ENCODE measurements at regions not wholly inside any gene's neighbourhood (a gene's known extent, or its start where the extent isn't known, plus 50 kb on each side); places are given as distances from the start of the nearest gene placed in this dataset.

DNA sequence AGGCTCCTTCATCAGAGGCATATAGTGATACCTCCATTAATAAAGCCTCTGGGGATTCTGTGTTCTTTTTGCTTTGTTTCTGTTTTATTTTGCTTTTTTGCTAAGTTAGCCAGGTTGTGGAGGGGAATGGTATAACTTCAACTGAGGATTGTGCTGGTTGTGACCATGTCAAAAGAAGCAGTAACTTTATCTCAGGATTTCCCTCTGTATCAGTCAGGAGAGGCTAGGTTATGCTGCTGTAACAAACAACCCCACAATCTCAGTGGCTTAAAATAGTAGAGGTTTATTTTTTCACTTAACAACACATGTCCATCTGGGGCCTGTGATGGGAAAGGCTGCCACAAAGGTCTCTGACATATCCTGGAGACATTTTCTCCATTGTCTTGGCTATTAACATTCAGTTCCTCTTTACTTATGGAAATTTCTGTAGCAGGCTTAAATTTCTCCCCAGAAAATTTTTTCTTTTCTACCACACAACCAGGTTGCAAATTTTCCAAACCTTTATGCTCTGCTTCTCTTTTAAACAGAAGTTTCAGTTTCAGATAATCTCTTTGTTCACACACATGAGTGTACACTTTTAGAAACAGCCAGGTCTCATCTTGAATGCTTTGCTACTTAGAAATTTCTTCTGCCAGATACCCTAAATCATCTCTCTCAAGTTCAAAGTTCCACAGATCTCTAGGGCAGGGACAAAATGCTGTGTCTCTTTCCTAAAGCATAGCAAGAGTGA lies 64.7 kb downstream of the UCHL1 start:
- H3K36me3 ChIP-seq (ENCODE audit: insufficient read depth in 1 of 2, low read depth in 1 of 2): no peaks in the 10 kb centered on the region
- H3K27me3 ChIP-seq (ENCODE audit: insufficient read depth in 3 of 3, low read length in 2 of 3): no peaks in the 10 kb centered on the region
- ATAC-seq (no peak), DNase-seq (no peak)
- no peak overlapping the region for H3K27ac ChIP-seq
- peaks cover 5% of the 10 kb centered on the region for H3K9me3 ChIP-seq
- TF ChIP-seq CTCF (IDR thresholded peaks at IDR 0.05): no peak
- no peak overlapping the region for H3K4me3 ChIP-seq
- H3K4me1 ChIP-seq: no peaks in the 10 kb centered on the region
- intact Hi-C loops (cut with DNase I): no loop called here

- WGBS, 3 donors: 90 to 95% (median 93%) methylated on average over 4 of the region's 4 CpGs
- Histone ChIP-seq H3K4me3 (no peak overlapping the region), H3K27ac (no peak overlapping the region), H3K9me3 (peaks cover 5% of the 10 kb centered on the region), H3K27me3 (ENCODE audit: insufficient read depth in 3 of 3, low read length in 2 of 3) (no peaks in the 10 kb centered on the region), H3K4me1 (no peaks in the 10 kb centered on the region), H3K36me3 (ENCODE audit: insufficient read depth in 1 of 2, low read depth in 1 of 2) (no peaks in the 10 kb centered on the region)
- ATAC-seq: no peak
- no peak for TF ChIP-seq CTCF (IDR thresholded peaks at IDR 0.05)
- DNase-seq: no peak
- intact Hi-C loops (cut with DNase I): no loop called here
Measured at GRCh38 chr4:41322617-41323016, 65.9 kb downstream of the UCHL1 start.

GRCh38 chr4:41323179-41323578 lies 66.5 kb downstream of the UCHL1 start:
- H3K36me3 ChIP-seq (ENCODE audit: insufficient read depth in 1 of 2, low read depth in 1 of 2): no peaks in the 10 kb centered on the region
- H3K4me1 ChIP-seq: no peaks in the 10 kb centered on the region
- no peak for TF ChIP-seq CTCF (IDR thresholded peaks at IDR 0.05)
- peaks cover 5% of the 10 kb centered on the region for H3K9me3 ChIP-seq
- no peak for DNase-seq
- ATAC-seq: no peak
- 96 to 100% (median 100%) methylated on average over 1 of the region's 1 CpG for WGBS, 3 donors
- intact Hi-C loops (cut with DNase I): no loop called here
- no peak overlapping the region for H3K27ac ChIP-seq
- no peak overlapping the region for H3K4me3 ChIP-seq
- H3K27me3 ChIP-seq (ENCODE audit: insufficient read depth in 3 of 3, low read length in 2 of 3): no peaks in the 10 kb centered on the region

DNA sequence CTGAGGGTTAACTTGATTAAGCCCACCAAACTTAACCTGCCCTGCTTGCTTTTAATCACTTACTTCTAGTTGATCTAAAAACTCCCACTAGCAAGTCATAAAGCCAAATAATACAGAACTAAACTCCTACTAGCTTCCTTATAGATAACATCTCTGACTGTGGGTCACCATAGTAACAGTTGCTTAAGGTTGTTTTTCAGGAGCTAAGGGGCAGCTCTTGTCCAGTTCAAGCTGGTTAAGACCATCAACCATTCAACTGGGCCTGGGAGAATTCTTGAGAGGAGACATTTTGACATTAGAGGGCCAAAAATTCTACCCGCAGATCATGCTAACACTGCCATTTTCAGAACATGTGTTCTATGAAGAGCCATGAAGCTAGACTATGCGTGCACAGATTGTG lies 67.0 kb downstream of the UCHL1 start:
- intact Hi-C loops (cut with DNase I): no loop called here
- DNase-seq (no peak), ATAC-seq (no peak)
- Histone ChIP-seq H3K36me3 (ENCODE audit: insufficient read depth in 1 of 2, low read depth in 1 of 2) (no peaks in the 10 kb centered on the region), H3K9me3 (peaks cover 5% of the 10 kb centered on the region), H3K27me3 (ENCODE audit: insufficient read depth in 3 of 3, low read length in 2 of 3) (no peaks in the 10 kb centered on the region), H3K27ac (no peak overlapping the region), H3K4me3 (no peak overlapping the region), H3K4me1 (no peaks in the 10 kb centered on the region)
- no peak for TF ChIP-seq CTCF (IDR thresholded peaks at IDR 0.05)
- 95 to 100% (median 97%) methylated on average over 2 of the region's 2 CpGs for WGBS, 3 donors

DNA sequence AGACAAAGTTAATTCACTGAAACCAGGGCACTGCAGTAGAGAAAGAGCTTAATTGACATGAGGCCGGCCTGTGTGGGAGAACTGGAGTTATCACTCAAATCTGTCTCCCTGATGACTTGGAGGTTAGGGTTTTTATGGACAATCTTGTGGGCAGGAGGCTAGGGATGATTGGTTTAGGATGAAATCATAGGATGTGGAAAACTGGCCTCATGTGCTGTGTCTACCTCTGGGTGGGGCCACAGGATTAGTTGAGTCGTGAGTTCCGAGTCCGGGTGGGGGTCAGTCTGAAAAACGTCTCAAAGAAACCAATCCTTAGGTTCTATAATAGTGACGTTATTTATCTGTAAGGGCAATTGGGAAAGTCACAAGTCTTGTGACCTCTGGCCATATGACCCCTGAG lies 68.1 kb downstream of the UCHL1 start:
- no peak overlapping the region for H3K27ac ChIP-seq
- no peak overlapping the region for H3K4me3 ChIP-seq
- 72 to 85% (median 78%) methylated on average over 6 of the region's 6 CpGs for WGBS, 3 donors
- no peaks in the 10 kb centered on the region for H3K4me1 ChIP-seq
- H3K27me3 ChIP-seq (ENCODE audit: insufficient read depth in 3 of 3, low read length in 2 of 3): no peaks in the 10 kb centered on the region
- intact Hi-C loops (cut with DNase I): no loop called here
- peaks cover 5% of the 10 kb centered on the region for H3K9me3 ChIP-seq
- no peak for DNase-seq
- peak in 2 of 4 donors; percentile 52 to 70 for ATAC-seq
- TF ChIP-seq CTCF (IDR thresholded peaks at IDR 0.05): peak; percentile 9
- H3K36me3 ChIP-seq (ENCODE audit: insufficient read depth in 1 of 2, low read depth in 1 of 2): no peaks in the 10 kb centered on the region

Data from psoas muscle (tissue), 7 donors.